ENCODE measurements at regions not wholly inside any gene's neighbourhood (a gene's known extent, or its start where the extent isn't known, plus 50 kb on each side); places are given as distances from the start of the nearest gene placed in this dataset.

- DNase-seq (ENCODE audit: extremely low read depth, low read depth, low spot score): no peak
These were observed 196.6 kb upstream of the CELF4 start for GRCh38 chr18:37762076-37762621.

DNA sequence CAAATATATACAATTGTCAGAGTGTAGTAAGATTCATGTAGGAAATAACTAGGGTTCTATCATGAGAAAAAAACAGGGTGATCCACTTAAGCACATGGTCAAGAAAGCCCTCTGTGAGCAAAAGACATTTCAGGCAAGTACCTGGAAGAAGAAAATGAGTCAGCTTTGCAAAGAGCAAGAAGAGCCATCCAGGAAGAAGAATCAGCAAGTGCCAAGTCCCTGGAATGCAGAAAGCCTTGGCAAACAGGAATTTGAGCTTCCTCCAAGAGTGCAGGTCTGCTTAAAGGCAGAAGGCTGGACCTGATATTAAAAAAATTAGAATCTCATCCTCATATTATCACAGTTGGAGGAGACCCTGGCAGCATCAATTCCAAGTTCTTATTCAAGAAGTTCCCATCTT is 188.5 kb upstream of the CELF4 start:
- no peak for DNase-seq (ENCODE audit: extremely low read depth, low read depth, low spot score)

GRCh38 chr18:37742436-37742835 is 176.8 kb upstream of the CELF4 start:
- DNase-seq (ENCODE audit: extremely low read depth, low read depth, low spot score): no peak

DNA sequence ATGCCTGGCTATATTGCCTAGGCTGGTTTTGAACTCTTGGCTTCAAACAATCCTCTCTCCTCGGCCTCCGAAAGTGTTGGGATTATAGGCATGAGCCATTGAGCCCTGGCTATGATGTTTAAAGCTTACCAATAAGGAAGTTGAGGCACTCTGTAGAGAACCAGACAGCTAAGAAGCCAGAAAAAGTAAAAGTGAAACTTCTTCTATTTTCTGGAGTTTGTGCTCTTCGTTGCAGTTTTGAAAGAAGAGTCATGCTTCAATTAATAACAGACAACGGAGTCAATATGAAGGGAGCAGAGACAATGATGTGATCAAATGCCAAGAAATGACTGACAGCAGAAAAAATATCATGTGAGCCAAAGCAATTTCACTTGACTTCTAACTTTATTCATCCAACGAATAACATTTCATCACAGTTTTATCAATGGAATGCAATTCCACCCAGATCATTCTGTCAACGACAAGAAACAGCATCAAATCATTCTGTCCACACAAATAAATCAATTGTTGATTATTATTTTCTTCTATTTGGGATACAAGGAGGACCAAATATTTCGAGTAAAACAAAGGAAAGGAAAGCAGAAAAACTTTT is 175.5 kb upstream of the CELF4 start:
- DNase-seq (ENCODE audit: extremely low read depth, low read depth, low spot score): no peak

- DNase-seq (ENCODE audit: extremely low read depth, low read depth, low spot score): no peak
These were observed 168.8 kb upstream of the CELF4 start for GRCh38 chr18:37734406-37734805.

GRCh38 chr18:37729716-37730115 is 164.1 kb upstream of the CELF4 start:
- DNase-seq (ENCODE audit: extremely low read depth, low read depth, low spot score): no peak

GRCh38 chr18:37724206-37724605 is 158.6 kb upstream of the CELF4 start:
- DNase-seq (ENCODE audit: extremely low read depth, low read depth, low spot score): no peak

DNA sequence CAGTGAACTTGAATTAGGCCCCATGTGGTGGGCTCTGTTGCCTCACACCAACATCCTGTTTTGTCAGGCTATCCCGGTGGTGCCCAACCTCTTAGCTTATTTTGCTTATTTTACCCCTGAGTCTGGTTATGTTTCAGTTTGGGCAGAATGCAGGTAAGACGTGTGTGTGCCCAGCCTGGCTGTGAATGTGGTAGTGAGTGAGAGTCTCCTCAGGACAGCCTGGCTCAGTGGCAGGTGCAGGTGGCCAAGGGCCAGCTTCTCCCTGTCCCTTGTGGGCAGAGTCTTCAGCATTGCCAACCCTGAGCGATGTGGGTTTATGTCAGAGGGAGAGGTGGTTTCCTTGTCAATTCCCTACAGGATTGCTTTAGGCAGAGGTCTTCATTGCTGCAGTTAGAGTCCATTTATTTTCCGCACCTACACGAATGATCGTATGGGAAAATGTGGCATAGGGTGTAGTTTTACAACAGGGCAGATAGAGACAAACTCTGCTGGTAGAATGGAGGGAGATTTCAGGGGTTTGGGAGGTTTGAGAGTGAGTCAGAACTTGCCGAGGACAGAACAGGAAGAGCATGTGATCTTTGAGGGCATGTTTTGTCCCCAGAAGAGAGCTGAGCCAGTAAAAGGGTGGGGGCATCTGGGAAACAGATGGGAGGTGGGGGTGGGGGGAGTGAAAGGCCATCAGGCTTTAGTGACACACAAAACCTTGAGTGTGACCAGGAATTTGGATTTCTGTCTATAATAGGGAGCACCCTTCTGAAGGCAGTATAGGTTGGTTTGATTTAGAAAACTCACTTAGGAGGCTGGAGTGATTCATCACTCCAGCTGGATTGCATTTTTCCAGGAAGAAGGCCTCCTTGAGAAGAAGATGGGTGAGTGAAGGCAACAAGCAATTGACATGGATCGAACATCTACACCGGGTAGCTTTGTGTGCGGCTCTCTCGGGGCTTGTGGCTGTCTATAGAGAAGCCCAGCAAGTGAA is 156.2 kb upstream of the CELF4 start:
- DNase-seq (ENCODE audit: extremely low read depth, low read depth, low spot score): no peak

DNA sequence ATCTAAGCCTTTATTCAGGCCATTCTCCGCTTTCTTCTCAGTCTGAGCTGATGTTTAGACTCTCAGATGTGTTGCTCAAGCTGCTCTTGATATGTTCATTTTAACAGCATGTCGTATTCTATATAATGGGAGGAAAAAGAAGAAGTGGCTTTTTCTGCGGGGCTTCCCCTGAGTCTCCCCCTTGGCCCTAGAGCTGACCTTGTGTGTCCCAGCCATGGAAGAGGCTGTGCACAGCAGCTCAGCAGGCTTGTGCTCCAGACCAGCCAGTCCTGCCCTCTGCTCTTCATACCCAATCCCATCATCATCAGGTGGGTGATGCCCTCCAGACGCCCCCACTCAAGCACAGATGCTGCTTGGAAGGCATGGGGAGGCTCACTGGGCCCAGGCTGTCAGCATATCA is 155.1 kb upstream of the CELF4 start:
- DNase-seq (ENCODE audit: extremely low read depth, low read depth, low spot score): no peak

DNA sequence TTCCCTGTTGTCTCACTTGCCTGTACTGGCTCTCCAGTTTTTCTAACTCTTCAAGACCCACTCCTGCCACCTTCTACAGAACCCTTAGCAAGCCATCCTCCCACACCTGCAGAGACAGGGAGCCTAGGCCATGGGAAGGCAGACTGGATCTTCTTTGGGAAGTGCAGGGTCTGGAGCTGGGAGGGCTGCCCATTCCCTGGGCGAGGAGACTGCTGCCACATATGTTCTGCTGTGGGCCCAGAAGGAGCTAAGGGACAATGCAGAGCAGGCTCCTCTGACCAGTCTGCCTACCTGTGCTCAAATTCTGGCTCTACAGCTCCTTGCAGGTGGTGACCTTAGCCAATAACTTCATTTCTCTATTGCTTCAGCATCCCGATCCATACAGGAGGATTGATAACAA is 152.1 kb upstream of the CELF4 start:
- DNase-seq (ENCODE audit: extremely low read depth, low read depth, low spot score): no peak

GRCh38 chr18:37717098-37717497 is 151.5 kb upstream of the CELF4 start:
- no peak for DNase-seq (ENCODE audit: extremely low read depth, low read depth, low spot score)

DNA sequence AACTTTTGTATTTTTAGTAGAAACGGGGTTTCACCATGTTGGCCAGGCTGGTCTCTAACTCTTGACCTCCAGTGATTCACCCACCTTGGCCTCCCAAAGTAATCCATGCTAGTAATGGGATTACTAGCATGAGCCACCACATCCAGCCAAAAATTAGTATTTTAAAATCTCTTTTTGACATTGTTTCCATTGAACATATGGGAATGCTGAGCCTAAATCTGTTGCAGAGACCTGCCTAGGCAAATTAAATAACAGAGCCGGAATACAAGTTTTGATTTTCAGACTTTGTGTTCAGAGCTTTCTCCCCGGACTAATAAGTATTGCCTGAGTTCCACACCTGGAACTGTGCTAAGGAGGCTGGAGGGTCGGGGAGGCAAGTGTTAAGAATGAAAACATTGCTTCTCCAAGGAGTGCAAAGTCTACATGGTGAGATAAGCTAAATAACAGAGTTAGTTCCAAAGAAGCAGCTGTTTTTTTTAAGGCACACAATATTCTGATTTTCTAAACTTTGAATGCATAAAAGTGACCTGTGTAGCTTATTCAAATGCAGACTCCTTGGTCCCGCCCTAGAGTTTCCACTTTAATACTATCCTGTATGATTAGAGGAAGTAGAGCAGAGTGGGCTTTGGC is 150.6 kb upstream of the CELF4 start:
- no peak for DNase-seq (ENCODE audit: extremely low read depth, low read depth, low spot score)

DNA sequence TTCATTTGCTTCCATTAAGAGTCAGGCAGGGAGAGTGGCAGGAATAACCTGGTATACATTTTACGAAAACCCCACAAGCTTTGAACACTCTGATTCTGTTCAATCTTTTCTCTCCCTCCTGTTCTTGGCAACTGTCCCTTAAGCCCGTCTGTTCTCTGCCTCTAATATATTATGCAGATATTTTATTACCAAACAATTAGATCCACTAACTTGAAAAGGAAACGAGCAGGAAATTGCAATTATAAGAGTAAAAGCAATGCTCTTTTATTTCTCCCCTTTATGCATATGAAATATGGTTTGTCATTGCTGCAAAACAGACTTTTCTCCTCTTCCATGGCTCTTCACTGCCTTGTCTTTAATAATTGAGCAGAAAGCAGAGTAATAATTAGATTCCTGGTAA is 149.1 kb upstream of the CELF4 start:
- DNase-seq (ENCODE audit: extremely low read depth, low read depth, low spot score): no peak

DNA sequence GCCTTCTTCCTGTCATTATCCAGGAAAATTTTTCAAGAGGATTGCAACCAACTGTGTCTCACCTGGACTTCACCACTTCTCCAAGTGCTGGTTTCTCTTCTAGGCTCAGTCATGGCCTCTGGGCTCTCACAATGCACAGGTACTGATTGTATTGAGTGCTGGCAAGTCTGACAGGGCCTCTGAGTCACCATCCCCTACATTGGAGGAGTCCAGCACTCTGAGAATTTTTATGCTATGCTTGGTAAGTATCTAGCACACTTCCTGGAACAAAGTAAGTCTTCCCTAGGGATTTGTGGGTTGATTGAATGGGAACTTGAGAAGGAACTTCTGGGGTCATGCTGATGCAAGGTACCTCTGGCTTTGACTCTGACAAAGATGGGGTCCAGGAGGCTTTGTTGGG is 147.2 kb upstream of the CELF4 start:
- no peak for DNase-seq (ENCODE audit: extremely low read depth, low read depth, low spot score)

- DNase-seq (ENCODE audit: extremely low read depth, low read depth, low spot score): no peak
These were observed 146.3 kb upstream of the CELF4 start for GRCh38 chr18:37711766-37712505.

- no peak for DNase-seq (ENCODE audit: extremely low read depth, low read depth, low spot score)
These were observed 145.1 kb upstream of the CELF4 start for GRCh38 chr18:37710726-37711125.

GRCh38 chr18:37709740-37710139 is 144.1 kb upstream of the CELF4 start:
- DNase-seq (ENCODE audit: extremely low read depth, low read depth, low spot score): no peak

DNA sequence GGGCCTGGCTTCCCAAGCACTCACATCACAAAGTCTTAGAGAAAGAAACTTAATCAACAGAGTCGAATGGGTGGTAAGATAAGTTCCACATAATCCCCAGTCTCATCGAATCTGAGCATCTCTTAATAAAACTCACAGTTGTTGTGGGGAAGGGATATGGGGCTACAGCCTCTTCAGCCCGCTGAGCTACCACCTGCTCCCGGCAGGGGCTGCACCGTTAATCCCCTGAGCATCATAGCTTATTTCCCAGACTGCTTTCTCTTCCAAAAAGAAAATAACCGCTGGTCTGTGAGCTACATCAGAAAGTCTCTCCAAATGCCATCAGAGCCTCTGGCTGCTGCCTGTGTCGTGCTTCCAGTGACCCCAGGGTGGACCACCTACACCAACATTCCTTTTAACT is 139.4 kb upstream of the CELF4 start:
- no peak for DNase-seq (ENCODE audit: extremely low read depth, low read depth, low spot score)

- DNase-seq (ENCODE audit: extremely low read depth, low read depth, low spot score): no peak
These were observed 137.2 kb upstream of the CELF4 start for GRCh38 chr18:37702841-37703240.

- no peak for DNase-seq (ENCODE audit: extremely low read depth, low read depth, low spot score)
These were observed 136.4 kb upstream of the CELF4 start for GRCh38 chr18:37701967-37702366.

- no peak for DNase-seq (ENCODE audit: extremely low read depth, low read depth, low spot score)
These were observed 133.0 kb upstream of the CELF4 start for GRCh38 chr18:37698508-37699040.

Measured in glomerular endothelial cell (primary cell).